Tibial artery (tissue), 4 donors: ENCODE measurements at regions not wholly inside any gene's neighbourhood (a gene's known extent, or its start where the extent isn't known, plus 50 kb on each side); places are given as distances from the start of the nearest gene placed in this dataset.

Source experiments
- DNase-seq, 2 donors: peaks; one replicate each; pipeline ENCODE4 v3.0.0-alpha.2; 2019
- H3K27ac ChIP-seq, 2 donors: fragments of 200-600 bp; sonication (generic) in 1 of 2; 1 replicate in 1 of 2; 2 replicates in 1 of 2; pipeline ENCODE4 v1.5.1; 2018 to 2019; ENCODE audit warnings: mild to moderate bottlenecking in 1 of 2
- H3K27me3 ChIP-seq, 2 donors: fragments of 200-600 bp; sonication (generic) in 1 of 2; one replicate each; pipeline versions ENCODE4 v1.5.1 to v1.6.0; 2016 to 2019
- H3K36me3 ChIP-seq, 3 donors: fragments of 200-600 bp; sonication (generic) in 2 of 3; one replicate each; pipeline ENCODE4 v1.5.1; 2016 to 2019; ENCODE audit warnings: mild to moderate bottlenecking in 2 of 3
- H3K4me1 ChIP-seq, 4 donors: fragments of 200-600 bp; sonication (generic) in 2 of 4; 1 replicate in 3 of 4; 2 replicates in 1 of 4; pipeline ENCODE4 v1.5.1; 2016 to 2019
- H3K4me3 ChIP-seq, 2 donors: fragments of 200-600 bp; sonication (generic) in 1 of 2; 1 replicate in 1 of 2; 2 replicates in 1 of 2; pipeline ENCODE4 v1.5.1; 2018 to 2019; ENCODE audit warnings: mild to moderate bottlenecking in 2 of 2
- H3K9me3 ChIP-seq, 3 donors: fragments of 200-600 bp; sonication (generic) in 1 of 3; one replicate each; pipeline ENCODE4 v1.5.1; 2016 to 2019
- CTCF ChIP-seq, 2 experiments: fragments of 200-600 bp in 1 of 2; fragments of 450-650 bp in 1 of 2; IDR thresholded peaks; one replicate each; pipeline ENCODE4 v1.5.1; 2017 to 2019; ENCODE audit warnings: antibody characterized with exemption in 2 of 2, mild to moderate bottlenecking in 1 of 2, moderate library complexity in 1 of 2
- intact Hi-C: fragments of 100-400 bp; cut with DNase I; formaldehyde crosslinking; loops from one replicate; pipeline ENCODE4 v1.15.0; 2023; ENCODE audit warnings: low total_unique reads

- Histone ChIP-seq H3K27me3 (no peaks in the 10 kb centered on the region), H3K4me3 (no peak overlapping the region), H3K4me1 (no peaks in the 10 kb centered on the region), H3K36me3 (no peaks in the 10 kb centered on the region), H3K9me3 (no peaks in the 10 kb centered on the region), H3K27ac (no peak overlapping the region)
- peak in 1 of 2 donors; percentile 53 for DNase-seq
- TF ChIP-seq CTCF (IDR thresholded peaks at IDR 0.05): no peak
- intact Hi-C loops: no loop called here
Observed at GRCh38 chr6:163926642-163927041, 512.1 kb downstream of the QKI start.

GRCh38 chr6:163925839-163926238 lies 511.3 kb downstream of the QKI start:
- no peak for DNase-seq
- TF ChIP-seq CTCF (IDR thresholded peaks at IDR 0.05): no peak
- no peak overlapping the region for H3K27ac ChIP-seq
- no peaks in the 10 kb centered on the region for H3K4me1 ChIP-seq
- intact Hi-C loops: no loop called here
- no peak overlapping the region for H3K4me3 ChIP-seq
- H3K9me3 ChIP-seq: no peaks in the 10 kb centered on the region
- no peaks in the 10 kb centered on the region for H3K27me3 ChIP-seq
- no peaks in the 10 kb centered on the region for H3K36me3 ChIP-seq

- H3K36me3 ChIP-seq: no peaks in the 10 kb centered on the region
- no peaks in the 10 kb centered on the region for H3K9me3 ChIP-seq
- no peaks in the 10 kb centered on the region for H3K4me1 ChIP-seq
- H3K27ac ChIP-seq: no peak overlapping the region
- no peak overlapping the region for H3K4me3 ChIP-seq
- TF ChIP-seq CTCF (IDR thresholded peaks at IDR 0.05): no peak
- intact Hi-C loops: no loop called here
- H3K27me3 ChIP-seq: no peaks in the 10 kb centered on the region
- DNase-seq: no peak
Observed at GRCh38 chr6:163923658-163924411, 509.3 kb downstream of the QKI start.

GRCh38 chr6:163922562-163922961 lies 508.0 kb downstream of the QKI start:
- no peaks in the 10 kb centered on the region for H3K4me1 ChIP-seq
- H3K9me3 ChIP-seq: no peaks in the 10 kb centered on the region
- no peak for TF ChIP-seq CTCF (IDR thresholded peaks at IDR 0.05)
- intact Hi-C loops: no loop called here
- DNase-seq: no peak
- H3K4me3 ChIP-seq: no peak overlapping the region
- no peaks in the 10 kb centered on the region for H3K36me3 ChIP-seq
- no peaks in the 10 kb centered on the region for H3K27me3 ChIP-seq
- no peak overlapping the region for H3K27ac ChIP-seq

GRCh38 chr6:163919652-163920051 lies 505.1 kb downstream of the QKI start:
- intact Hi-C loops: no loop called here
- Histone ChIP-seq H3K27ac (no peak overlapping the region), H3K4me3 (no peak overlapping the region), H3K4me1 (no peaks in the 10 kb centered on the region), H3K9me3 (no peaks in the 10 kb centered on the region), H3K27me3 (no peaks in the 10 kb centered on the region), H3K36me3 (no peaks in the 10 kb centered on the region)
- no peak for TF ChIP-seq CTCF (IDR thresholded peaks at IDR 0.05)
- no peak for DNase-seq
